ENCODE measurements at regions not wholly inside any gene's neighbourhood (a gene's known extent, or its start where the extent isn't known, plus 50 kb on each side); places are given as distances from the start of the nearest gene placed in this dataset.

DNA sequence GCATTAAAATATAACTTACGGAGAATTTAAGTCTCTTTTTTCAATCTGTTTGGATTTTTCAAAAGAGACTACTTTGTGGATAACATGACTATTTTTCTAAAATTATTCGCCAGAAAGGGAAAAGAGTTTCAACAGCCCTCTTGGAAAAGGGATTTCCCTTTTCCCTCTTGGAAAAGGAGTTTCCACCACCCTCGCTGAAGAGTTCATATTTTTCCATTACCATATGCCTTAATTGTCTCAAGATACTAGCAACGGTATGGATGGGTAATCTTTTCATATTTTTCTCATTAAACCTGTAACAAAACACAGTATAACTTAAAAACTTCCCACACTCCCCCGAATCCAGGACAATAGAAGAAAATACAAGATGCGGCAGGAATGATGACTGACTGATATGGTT lies 66.1 kb upstream of the SPATA12 start:
- no peak for ATAC-seq (replicated peaks in 1 of 2)
- Mint-ChIP-seq H3K27ac (no peak overlapping the region), H3K36me3 (ENCODE audit: insufficient read depth in 2 of 2) (no peaks in the 10 kb centered on the region), H3K4me3 (no peak overlapping the region), H3K4me1 (ENCODE audit: low read depth) (peaks cover 9% of the 10 kb centered on the region), H3K27me3 (ENCODE audit: low read depth) (peaks cover 25% of the 10 kb centered on the region), H3K9me3 (no peaks in the 10 kb centered on the region)
- no peak for DNase-seq

DNA sequence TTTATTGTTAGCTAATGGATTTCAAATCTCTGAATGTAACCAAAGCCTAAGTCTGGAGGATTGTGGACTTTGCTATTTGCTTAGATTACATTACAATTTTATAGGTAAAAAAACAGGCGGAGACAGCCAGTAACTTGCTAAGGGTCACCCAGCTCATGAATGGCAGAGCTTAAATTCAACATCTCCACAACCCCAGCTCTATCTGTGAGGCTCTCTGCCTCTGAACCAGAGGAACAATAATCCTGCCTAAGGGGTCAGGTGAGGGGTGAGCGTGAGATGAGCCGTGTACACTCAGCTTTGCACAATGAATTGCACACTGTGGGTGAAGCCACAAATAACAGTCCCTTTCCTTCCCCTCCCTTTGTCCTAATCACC lies 69.8 kb upstream of the SPATA12 start:
- Mint-ChIP-seq H3K27ac (no peak overlapping the region), H3K36me3 (ENCODE audit: insufficient read depth in 2 of 2) (no peaks in the 10 kb centered on the region), H3K27me3 (ENCODE audit: low read depth) (peaks cover 31% of the 10 kb centered on the region), H3K4me3 (no peak overlapping the region), H3K9me3 (no peaks in the 10 kb centered on the region), H3K4me1 (ENCODE audit: low read depth) (peaks cover 42% of the 10 kb centered on the region)
- no peak for DNase-seq
- ATAC-seq (replicated peaks in 1 of 2) = no peak

DNA sequence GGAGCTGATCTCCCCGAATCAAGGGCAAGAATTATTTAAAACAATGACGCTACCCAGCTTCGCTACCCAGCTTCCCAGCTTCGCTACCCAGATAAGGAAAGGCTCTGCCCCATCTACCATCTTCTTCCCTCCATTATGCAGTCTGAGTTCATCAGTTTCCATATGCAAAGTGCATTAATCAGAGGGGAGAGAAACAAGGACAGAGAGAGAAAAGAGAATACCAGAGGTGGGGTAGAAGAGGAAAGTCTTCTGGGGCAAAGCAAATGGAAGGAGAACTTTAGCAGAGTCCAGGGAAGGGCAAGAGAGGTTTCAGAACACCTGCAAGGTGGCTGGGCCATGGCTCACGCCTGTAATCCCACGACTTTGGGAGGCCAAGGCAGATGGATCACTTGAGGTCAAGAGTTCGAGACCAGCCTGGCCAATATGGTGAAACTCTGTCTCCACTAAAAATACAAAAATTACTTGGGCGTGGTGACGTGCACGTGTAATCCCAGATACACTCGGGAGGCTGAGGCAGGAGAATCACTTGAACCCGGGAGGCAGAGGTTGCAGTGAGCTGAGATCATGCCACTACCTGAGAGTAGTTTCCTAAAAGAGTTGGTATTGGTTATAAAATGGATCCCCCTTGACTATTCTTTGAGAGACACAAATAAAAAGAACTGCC lies 70.4 kb upstream of the SPATA12 start:
- no peak for DNase-seq
- H3K27ac Mint-ChIP-seq = no peak overlapping the region
- ATAC-seq (replicated peaks in 1 of 2) = no peak
- peaks cover 31% of the 10 kb centered on the region for H3K27me3 Mint-ChIP-seq (ENCODE audit: low read depth)
- H3K9me3 Mint-ChIP-seq = no peaks in the 10 kb centered on the region
- H3K4me3 Mint-ChIP-seq = no peak overlapping the region
- peaks cover 41% of the 10 kb centered on the region for H3K4me1 Mint-ChIP-seq (ENCODE audit: low read depth)
- H3K36me3 Mint-ChIP-seq (ENCODE audit: insufficient read depth in 2 of 2) = no peaks in the 10 kb centered on the region

DNA sequence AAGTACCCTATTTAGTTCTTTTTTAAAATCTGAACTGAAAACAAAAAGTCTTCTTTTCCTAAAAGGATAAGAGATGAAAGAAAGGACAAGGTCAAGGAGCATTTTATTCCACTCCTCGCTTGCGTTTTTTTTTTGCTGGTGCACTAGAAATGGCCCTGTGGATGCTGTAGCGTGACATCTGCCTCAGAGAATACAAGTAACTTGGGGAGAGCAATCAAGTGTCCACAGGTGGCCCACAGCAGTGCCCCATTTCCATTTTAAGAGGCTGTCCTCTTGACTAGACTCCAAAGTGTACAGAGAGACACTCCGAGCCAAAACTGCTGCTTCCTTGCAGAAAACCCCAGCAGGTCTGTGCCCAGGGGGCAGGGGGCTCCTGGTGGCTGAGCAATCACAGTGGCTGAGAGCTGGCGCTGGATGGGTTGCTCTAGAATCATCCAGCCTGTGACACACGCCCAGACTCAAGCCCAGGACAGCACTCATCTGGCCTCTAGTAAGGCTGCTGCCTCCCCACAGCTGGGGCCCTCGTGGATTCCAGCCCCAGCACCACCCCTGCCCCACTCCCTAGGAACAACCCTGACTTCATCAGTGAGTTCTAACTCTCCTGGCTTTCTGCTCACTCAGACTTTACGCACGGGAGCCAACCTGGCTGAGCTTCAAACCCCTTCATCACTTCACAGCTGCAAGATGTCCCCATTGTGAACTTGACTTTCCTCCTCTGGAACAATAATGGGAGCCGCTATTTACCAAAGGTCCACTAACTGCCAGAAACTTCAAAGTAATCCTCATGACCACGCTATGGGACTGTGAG lies 71.1 kb upstream of the SPATA12 start:
- Mint-ChIP-seq H3K4me3 (peak overlapping the region in 1 of 2 donors; percentile 20), H3K9me3 (no peaks in the 10 kb centered on the region), H3K4me1 (ENCODE audit: low read depth) (peaks cover 39% of the 10 kb centered on the region), H3K27me3 (ENCODE audit: low read depth) (peaks cover 31% of the 10 kb centered on the region), H3K36me3 (ENCODE audit: insufficient read depth in 2 of 2) (no peaks in the 10 kb centered on the region), H3K27ac (no peak overlapping the region)
- ATAC-seq (replicated peaks in 1 of 2) (no peak), DNase-seq (no peak)

GRCh38 chr3:56988458-56989168 lies 71.9 kb upstream of the SPATA12 start:
- no peak overlapping the region for H3K27ac Mint-ChIP-seq
- DNase-seq = peak; percentile 68 to 70
- peak; percentile 75 to 80 for ATAC-seq (replicated peaks in 1 of 2)
- H3K4me3 Mint-ChIP-seq = peak overlapping the region in 1 of 2 donors; percentile 20
- peaks cover 31% of the 10 kb centered on the region for H3K27me3 Mint-ChIP-seq (ENCODE audit: low read depth)
- H3K4me1 Mint-ChIP-seq (ENCODE audit: low read depth) = peaks cover 43% of the 10 kb centered on the region
- no peaks in the 10 kb centered on the region for H3K36me3 Mint-ChIP-seq (ENCODE audit: insufficient read depth in 2 of 2)
- no peaks in the 10 kb centered on the region for H3K9me3 Mint-ChIP-seq

DNA sequence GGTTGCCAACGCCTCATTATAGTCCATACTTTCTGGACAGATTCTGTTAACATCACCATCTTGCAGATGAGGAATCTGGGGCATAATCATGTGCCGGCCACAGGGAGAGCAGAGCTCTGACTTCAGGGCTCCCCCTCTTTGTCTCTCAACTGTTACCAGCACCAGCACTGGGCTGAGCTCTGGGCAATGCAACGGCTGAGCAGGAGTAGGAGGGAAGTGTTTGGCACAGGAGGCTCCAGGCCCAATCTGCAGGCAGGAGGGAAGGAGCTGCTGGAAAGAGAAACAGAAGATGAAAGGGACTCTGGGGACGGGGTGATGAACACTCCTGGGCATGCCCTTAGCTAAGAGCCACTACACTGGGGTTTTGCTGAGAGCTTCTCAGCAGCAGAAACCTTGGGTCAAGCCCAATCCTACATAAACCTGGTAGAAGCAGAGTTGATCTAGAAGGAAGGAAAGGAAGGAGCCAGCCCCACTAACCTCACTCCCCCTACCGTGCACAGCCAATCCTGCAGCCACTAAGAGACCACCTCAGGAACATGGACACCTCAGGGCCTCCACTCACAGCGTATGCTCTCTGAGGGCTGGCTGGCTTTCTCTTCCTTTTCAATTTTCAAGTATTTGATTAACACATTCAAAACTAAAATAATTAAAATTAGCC lies 73.1 kb upstream of the SPATA12 start:
- ATAC-seq (replicated peaks in 1 of 2) = no peak
- H3K36me3 Mint-ChIP-seq (ENCODE audit: insufficient read depth in 2 of 2) = no peaks in the 10 kb centered on the region
- H3K27me3 Mint-ChIP-seq (ENCODE audit: low read depth) = peaks cover 25% of the 10 kb centered on the region
- H3K4me3 Mint-ChIP-seq = no peak overlapping the region
- no peak overlapping the region for H3K27ac Mint-ChIP-seq
- no peaks in the 10 kb centered on the region for H3K9me3 Mint-ChIP-seq
- peak in 1 of 2 donors; percentile 20 for DNase-seq
- H3K4me1 Mint-ChIP-seq (ENCODE audit: low read depth) = peaks cover 49% of the 10 kb centered on the region

DNA sequence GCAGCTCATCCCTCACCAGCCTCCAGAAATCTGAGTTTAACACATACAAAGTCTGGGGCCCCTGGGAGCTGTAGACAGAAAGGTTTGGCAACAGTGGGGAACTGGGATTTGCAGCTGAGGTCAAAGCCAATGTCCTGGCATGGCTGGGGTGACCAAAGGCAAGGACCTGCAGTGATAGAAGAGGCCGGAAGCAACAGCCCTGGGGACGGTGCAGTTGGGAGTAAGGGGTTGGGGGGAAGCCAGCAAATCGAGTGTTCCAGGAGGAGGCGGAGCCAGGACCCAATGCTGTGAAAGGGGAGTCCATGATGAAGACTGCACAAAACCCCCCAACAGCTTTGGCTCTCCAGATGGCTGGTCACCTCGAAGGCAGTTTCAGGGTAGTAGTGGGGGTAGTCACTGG lies 74.1 kb upstream of the SPATA12 start:
- Mint-ChIP-seq H3K9me3 (no peaks in the 10 kb centered on the region), H3K4me1 (ENCODE audit: low read depth) (peaks cover 55% of the 10 kb centered on the region), H3K27ac (no peak overlapping the region), H3K36me3 (ENCODE audit: insufficient read depth in 2 of 2) (no peaks in the 10 kb centered on the region), H3K4me3 (no peak overlapping the region), H3K27me3 (ENCODE audit: low read depth) (peaks cover 24% of the 10 kb centered on the region)
- DNase-seq (no peak), ATAC-seq (replicated peaks in 1 of 2) (no peak)

DNA sequence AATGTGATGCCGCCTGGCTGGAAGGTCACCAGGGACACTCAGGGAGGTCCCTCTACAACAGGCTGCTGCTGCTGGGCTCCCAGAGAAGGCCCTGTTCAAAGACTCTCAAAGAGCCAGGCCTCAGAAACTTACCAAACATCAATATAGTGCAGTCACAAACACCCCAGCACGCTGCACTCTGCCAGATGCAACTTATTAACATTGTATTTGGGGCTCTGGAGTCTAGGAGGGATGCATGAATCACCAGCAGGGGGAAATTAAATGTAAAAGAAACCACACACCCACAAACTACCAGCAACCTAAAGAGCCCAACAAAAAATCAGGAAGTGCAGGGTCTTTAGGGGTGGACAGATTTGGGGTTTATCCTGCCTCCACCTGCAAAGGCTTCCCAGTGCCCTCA lies 74.6 kb upstream of the SPATA12 start:
- Mint-ChIP-seq H3K27ac (no peak overlapping the region), H3K27me3 (ENCODE audit: low read depth) (peaks cover 20% of the 10 kb centered on the region), H3K9me3 (no peaks in the 10 kb centered on the region), H3K36me3 (ENCODE audit: insufficient read depth in 2 of 2) (no peaks in the 10 kb centered on the region), H3K4me3 (no peak overlapping the region), H3K4me1 (ENCODE audit: low read depth) (peaks cover 60% of the 10 kb centered on the region)
- ATAC-seq (replicated peaks in 1 of 2) (peak in 1 of 2 donors; percentile 31), DNase-seq (no peak)

DNA sequence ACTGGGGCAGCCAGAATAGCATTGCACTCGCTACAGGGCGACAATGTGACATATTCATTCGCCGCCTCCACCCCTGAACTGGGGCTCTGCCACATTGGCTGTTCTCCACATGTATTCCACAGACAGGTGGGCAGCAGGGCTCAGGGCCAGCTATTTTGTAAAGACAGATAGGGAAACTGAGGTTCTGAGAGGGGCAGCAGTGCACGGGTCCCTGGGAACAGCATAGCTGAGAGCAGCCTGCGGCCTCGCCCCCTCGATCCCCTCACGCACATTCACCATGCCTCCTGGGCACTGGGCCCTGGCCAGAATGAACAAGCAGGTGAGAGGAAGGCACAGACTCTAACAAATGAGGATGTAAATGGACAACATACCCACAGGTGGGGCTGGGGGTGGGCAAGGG lies 75.0 kb upstream of the SPATA12 start:
- no peak for DNase-seq
- Mint-ChIP-seq H3K9me3 (no peaks in the 10 kb centered on the region), H3K36me3 (ENCODE audit: insufficient read depth in 2 of 2) (no peaks in the 10 kb centered on the region), H3K4me3 (no peak overlapping the region), H3K4me1 (ENCODE audit: low read depth) (peaks cover 64% of the 10 kb centered on the region), H3K27me3 (ENCODE audit: low read depth) (peaks cover 15% of the 10 kb centered on the region), H3K27ac (no peak overlapping the region)
- ATAC-seq (replicated peaks in 1 of 2) = no peak

DNA sequence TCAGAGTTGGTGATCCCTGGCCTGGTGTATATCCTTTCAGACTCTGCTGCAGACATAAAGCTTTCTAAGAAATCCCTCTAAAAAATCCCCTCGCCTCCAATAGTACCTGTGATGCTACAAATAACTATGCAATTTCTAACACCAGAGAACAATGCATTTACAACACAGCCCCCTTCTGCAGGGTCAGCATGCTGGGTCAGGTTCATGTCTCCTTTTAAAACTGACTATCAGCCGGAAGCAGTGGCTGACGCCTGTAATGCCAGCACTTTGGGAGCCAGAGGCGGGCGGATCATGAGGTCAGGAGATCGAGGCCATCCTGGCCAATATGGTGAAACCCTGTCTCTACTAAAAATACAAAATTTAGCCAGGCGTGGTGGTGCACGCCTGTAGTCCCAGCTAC lies 77.0 kb upstream of the SPATA12 start:
- H3K9me3 Mint-ChIP-seq = no peaks in the 10 kb centered on the region

GRCh38 chr3:56981445-56982230 lies 78.8 kb upstream of the SPATA12 start:
- no peaks in the 10 kb centered on the region for H3K36me3 Mint-ChIP-seq (ENCODE audit: insufficient read depth in 2 of 2)
- H3K27me3 Mint-ChIP-seq (ENCODE audit: low read depth) = no peaks in the 10 kb centered on the region
- H3K27ac Mint-ChIP-seq = peak overlapping the region; percentile 85
- ATAC-seq (replicated peaks in 1 of 2) = no peak
- H3K4me3 Mint-ChIP-seq = peak overlapping the region in 1 of 2 donors; percentile 67
- peaks cover 48% of the 10 kb centered on the region for H3K4me1 Mint-ChIP-seq (ENCODE audit: low read depth)
- no peaks in the 10 kb centered on the region for H3K9me3 Mint-ChIP-seq
- DNase-seq = no peak

More for the DNA sequence above, 77.0 kb upstream of the SPATA12 start:
- DNase-seq (no peak), ATAC-seq (replicated peaks in 1 of 2) (no peak)
- Mint-ChIP-seq H3K4me3 (no peak overlapping the region), H3K27ac (no peak overlapping the region), H3K27me3 (ENCODE audit: low read depth) (no peaks in the 10 kb centered on the region), H3K4me1 (ENCODE audit: low read depth) (peaks cover 66% of the 10 kb centered on the region), H3K36me3 (ENCODE audit: insufficient read depth in 2 of 2) (no peaks in the 10 kb centered on the region)

- peak overlapping the region; percentile 85 for H3K27ac Mint-ChIP-seq
- peak; percentile 76 to 82 for DNase-seq
- H3K27me3 Mint-ChIP-seq (ENCODE audit: low read depth) = no peaks in the 10 kb centered on the region
- H3K36me3 Mint-ChIP-seq (ENCODE audit: insufficient read depth in 2 of 2) = no peaks in the 10 kb centered on the region
- H3K4me1 Mint-ChIP-seq (ENCODE audit: low read depth) = peaks cover 41% of the 10 kb centered on the region
- no peaks in the 10 kb centered on the region for H3K9me3 Mint-ChIP-seq
- peak overlapping the region; percentile 46 to 67 for H3K4me3 Mint-ChIP-seq
- peak; percentile 96 to 97 for ATAC-seq (replicated peaks in 1 of 2)
These were observed 79.6 kb upstream of the SPATA12 start for GRCh38 chr3:56980798-56981390.

All from activated T-cell treated with anti-CD3 and anti-CD28 coated beads, Interleukin-2, amount 50 U/mL, for 72 hours (primary cell).